ENCODE measurements at regions not wholly inside any gene's neighbourhood (a gene's known extent, or its start where the extent isn't known, plus 50 kb on each side); places are given as distances from the start of the nearest gene placed in this dataset.

DNA sequence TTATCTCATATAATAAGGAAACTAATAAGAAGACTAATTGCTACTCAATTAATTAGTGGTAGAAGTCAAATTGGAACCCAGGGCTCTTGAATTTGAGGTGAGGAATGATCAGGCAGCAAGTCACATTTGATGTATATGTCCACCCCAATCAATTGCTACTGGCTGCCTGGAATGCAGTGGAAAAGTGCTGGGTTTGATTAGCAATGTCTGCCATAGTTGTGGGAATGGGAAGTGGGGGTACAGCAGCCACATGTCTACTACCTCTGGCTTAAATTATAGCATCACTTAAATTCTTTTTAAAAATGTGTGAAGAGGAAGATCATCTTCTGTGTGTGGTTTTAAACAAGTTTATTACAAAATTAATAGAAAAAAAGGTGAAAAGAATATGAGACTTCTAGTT, 50.8 kb upstream of the NAV2 start:
- H3K4me1 ChIP-seq (replicated peaks): no peaks in the 10 kb centered on the region
- no peaks in the 10 kb centered on the region for H3K36me3 ChIP-seq
- no peak overlapping the region for H3K27ac ChIP-seq
- DNase-seq (ENCODE audit: low spot score): no peak
- H3K27me3 ChIP-seq (replicated peaks; ENCODE audit: insufficient read depth): no peaks in the 10 kb centered on the region
- no peak overlapping the region for H3K4me3 ChIP-seq
- intact Hi-C loops (cut with DNase I): no loop called here
- no peaks in the 10 kb centered on the region for H3K9me3 ChIP-seq
- no peak for TF ChIP-seq POLR2AphosphoS5 (IDR thresholded peaks at IDR 0.05)
- TF ChIP-seq CTCF (IDR thresholded peaks at IDR 0.05): no peak
- TF ChIP-seq POLR2A (IDR thresholded peaks at IDR 0.05): no peak

DNA sequence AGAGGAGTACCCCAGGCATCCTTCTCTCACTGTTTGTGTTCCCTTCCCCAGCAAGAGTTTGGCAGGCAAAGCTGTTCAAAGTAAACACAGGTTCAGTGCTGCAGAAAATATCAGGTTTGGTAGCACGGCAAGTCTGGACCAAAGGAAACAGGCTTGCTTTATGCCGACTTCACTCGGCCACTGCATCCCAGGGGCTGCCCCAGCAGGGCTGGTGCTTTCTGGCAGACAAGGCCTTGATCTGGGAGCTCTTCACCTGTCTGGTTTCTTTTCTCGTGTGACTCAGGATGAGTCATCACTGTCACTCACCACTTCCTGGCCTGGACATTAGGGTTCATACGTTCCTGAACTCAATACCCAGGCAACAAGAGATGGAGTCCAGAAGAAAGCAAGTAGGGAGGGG, 52.6 kb upstream of the NAV2 start:
- no peaks in the 10 kb centered on the region for H3K36me3 ChIP-seq
- intact Hi-C loops (cut with DNase I): no loop called here
- H3K9me3 ChIP-seq: no peaks in the 10 kb centered on the region
- no peaks in the 10 kb centered on the region for H3K27me3 ChIP-seq (replicated peaks; ENCODE audit: insufficient read depth)
- DNase-seq (ENCODE audit: low spot score): peak; percentile 69
- WGBS: 14% methylated on average over 5 of the region's 5 CpGs
- H3K4me1 ChIP-seq (replicated peaks): no peaks in the 10 kb centered on the region
- peak overlapping the region; percentile 16 to 53 for H3K27ac ChIP-seq
- no peak overlapping the region for H3K4me3 ChIP-seq
- TF ChIP-seq POLR2AphosphoS5 (IDR thresholded peaks at IDR 0.05): peak; percentile 70
- TF ChIP-seq POLR2A (IDR thresholded peaks at IDR 0.05): no peak

GRCh38 chr11:19659529-19659928, 53.1 kb upstream of the NAV2 start:
- TF ChIP-seq POLR2A (IDR thresholded peaks at IDR 0.05) (no peak), POLR2AphosphoS5 (IDR thresholded peaks at IDR 0.05) (no peak), CTCF (IDR thresholded peaks at IDR 0.05) (no peak)
- Histone ChIP-seq H3K36me3 (no peaks in the 10 kb centered on the region), H3K4me1 (replicated peaks) (no peaks in the 10 kb centered on the region), H3K27ac (peak overlapping the region; percentile 16 to 53), H3K4me3 (no peak overlapping the region), H3K9me3 (no peaks in the 10 kb centered on the region), H3K27me3 (replicated peaks; ENCODE audit: insufficient read depth) (no peaks in the 10 kb centered on the region)
- intact Hi-C loops (cut with DNase I): no loop called here
- no peak for DNase-seq (ENCODE audit: low spot score)

- no peak for DNase-seq (ENCODE audit: low spot score)
- H3K36me3 ChIP-seq: no peaks in the 10 kb centered on the region
- H3K4me3 ChIP-seq: no peak overlapping the region
- no peaks in the 10 kb centered on the region for H3K27me3 ChIP-seq (replicated peaks; ENCODE audit: insufficient read depth)
- WGBS: 31% methylated on average over 2 of the region's 2 CpGs
- TF ChIP-seq CTCF (IDR thresholded peaks at IDR 0.05) (no peak), POLR2A (IDR thresholded peaks at IDR 0.05) (no peak), POLR2AphosphoS5 (IDR thresholded peaks at IDR 0.05) (no peak)
- no peaks in the 10 kb centered on the region for H3K9me3 ChIP-seq
- intact Hi-C loops (cut with DNase I): no loop called here
- no peak overlapping the region for H3K27ac ChIP-seq
- H3K4me1 ChIP-seq (replicated peaks): no peaks in the 10 kb centered on the region
These were observed 54.3 kb upstream of the NAV2 start for GRCh38 chr11:19658344-19658743.

- Histone ChIP-seq H3K4me3 (no peak overlapping the region), H3K4me1 (replicated peaks) (no peaks in the 10 kb centered on the region), H3K27me3 (replicated peaks; ENCODE audit: insufficient read depth) (no peaks in the 10 kb centered on the region), H3K36me3 (no peaks in the 10 kb centered on the region), H3K27ac (no peak overlapping the region), H3K9me3 (no peaks in the 10 kb centered on the region)
- WGBS: 53% methylated on average over 4 of the region's 4 CpGs
- peak; percentile 30 for DNase-seq (ENCODE audit: low spot score)
- TF ChIP-seq POLR2AphosphoS5 (IDR thresholded peaks at IDR 0.05): no peak
- no peak for TF ChIP-seq POLR2A (IDR thresholded peaks at IDR 0.05)
- TF ChIP-seq CTCF (IDR thresholded peaks at IDR 0.05): no peak
- intact Hi-C loops (cut with DNase I): no loop called here
These were observed 56.5 kb upstream of the NAV2 start for GRCh38 chr11:19656140-19656541.

Data from prostate gland (tissue), 2 donors.